ENCODE measurements at regions not wholly inside any gene's neighbourhood (a gene's known extent, or its start where the extent isn't known, plus 50 kb on each side); places are given as distances from the start of the nearest gene placed in this dataset.

- Mint-ChIP-seq H3K36me3 (ENCODE audit: low read depth) (no peaks in the 10 kb centered on the region), H3K27ac (no peak overlapping the region), H3K9me3 (no peaks in the 10 kb centered on the region), H3K27me3 (no peaks in the 10 kb centered on the region), H3K4me1 (ENCODE audit: low read depth) (peaks cover 22% of the 10 kb centered on the region), H3K4me3 (no peak overlapping the region)
- Histone ChIP-seq H3K27ac (ENCODE audit: low read depth in 1 of 2, low read length in 2 of 2) (no peak overlapping the region), H3K4me1 (ENCODE audit: insufficient read depth, low read length) (peaks cover 19% of the 10 kb centered on the region), H3K9me3 (ENCODE audit: control insufficient read depth in 1 of 2, insufficient read depth in 1 of 2, low read length in 2 of 2) (no peaks in the 10 kb centered on the region), H3K27me3 (ENCODE audit: control insufficient read depth in 1 of 2, insufficient read depth in 2 of 2, low read length in 2 of 2) (no peaks in the 10 kb centered on the region), H3K4me3 (ENCODE audit: low read length) (no peak overlapping the region), H3K36me3 (ENCODE audit: insufficient read depth, low read length) (no peaks in the 10 kb centered on the region)
- ChIA-PET POLR2A (no interaction called here), CTCF (no interaction called here)
- intact Hi-C loops (cut with DNase I, micrococcal nuclease) = loop anchor here in 1 of 2 experiments (10.0 kb wide), 1 partner anchor 692 kb away; the partner anchor contains the start of gene LCORL
- ATAC-seq (ENCODE audit: poor library complexity) = no peak
- no peak for DNase-seq
- no peak for TF ChIP-seq CTCF (IDR thresholded peaks at IDR 0.05)
These were observed 179.4 kb downstream of the QDPR start for GRCh38 chr4:17332478-17332877.

- Histone ChIP-seq H3K4me3 (ENCODE audit: low read length) (no peak overlapping the region), H3K4me1 (ENCODE audit: insufficient read depth, low read length) (peaks cover 6% of the 10 kb centered on the region), H3K9me3 (ENCODE audit: control insufficient read depth in 1 of 2, insufficient read depth in 1 of 2, low read length in 2 of 2) (no peaks in the 10 kb centered on the region), H3K27ac (ENCODE audit: low read depth in 1 of 2, low read length in 2 of 2) (no peak overlapping the region), H3K27me3 (ENCODE audit: control insufficient read depth in 1 of 2, insufficient read depth in 2 of 2, low read length in 2 of 2) (no peaks in the 10 kb centered on the region), H3K36me3 (ENCODE audit: insufficient read depth, low read length) (no peaks in the 10 kb centered on the region)
- Mint-ChIP-seq H3K9me3 (no peaks in the 10 kb centered on the region), H3K27ac (no peak overlapping the region), H3K4me1 (ENCODE audit: low read depth) (peaks cover 9% of the 10 kb centered on the region), H3K36me3 (ENCODE audit: low read depth) (no peaks in the 10 kb centered on the region), H3K27me3 (no peaks in the 10 kb centered on the region), H3K4me3 (no peak overlapping the region)
- intact Hi-C loops (cut with DNase I, micrococcal nuclease) = loop anchor here (5.0 to 10.0 kb wide), 4 partner anchors 414 to 1304 kb away; no protein-coding TSS in a partner anchor
- TF ChIP-seq CTCF (IDR thresholded peaks at IDR 0.05) = no peak
- ChIA-PET CTCF (no interaction called here), POLR2A (no interaction called here)
- ATAC-seq (ENCODE audit: poor library complexity) (no peak), DNase-seq (no peak)
These were observed 182.8 kb downstream of the QDPR start for GRCh38 chr4:17329046-17329445.

GRCh38 chr4:17328141-17328815 is 183.6 kb downstream of the QDPR start:
- CTCF ChIA-PET = no interaction called here

More at GRCh38 chr4:17328141-17328815, 183.6 kb downstream of the QDPR start:
- Mint-ChIP-seq H3K9me3 (no peaks in the 10 kb centered on the region), H3K27me3 (no peaks in the 10 kb centered on the region), H3K4me1 (ENCODE audit: low read depth) (peaks cover 11% of the 10 kb centered on the region), H3K4me3 (no peak overlapping the region), H3K36me3 (ENCODE audit: low read depth) (no peaks in the 10 kb centered on the region), H3K27ac (no peak overlapping the region)
- Histone ChIP-seq H3K27me3 (ENCODE audit: control insufficient read depth in 1 of 2, insufficient read depth in 2 of 2, low read length in 2 of 2) (no peaks in the 10 kb centered on the region), H3K9me3 (ENCODE audit: control insufficient read depth in 1 of 2, insufficient read depth in 1 of 2, low read length in 2 of 2) (no peaks in the 10 kb centered on the region), H3K36me3 (ENCODE audit: insufficient read depth, low read length) (no peaks in the 10 kb centered on the region), H3K4me1 (ENCODE audit: insufficient read depth, low read length) (peaks cover 8% of the 10 kb centered on the region), H3K4me3 (ENCODE audit: low read length) (no peak overlapping the region), H3K27ac (ENCODE audit: low read depth in 1 of 2, low read length in 2 of 2) (no peak overlapping the region)
- ATAC-seq (ENCODE audit: poor library complexity) (no peak), DNase-seq (no peak)
- intact Hi-C loops (cut with DNase I, micrococcal nuclease) = loop anchor here (5.0 to 10.0 kb wide), 4 partner anchors 413 to 1303 kb away; no protein-coding TSS in a partner anchor
- no peak for TF ChIP-seq CTCF (IDR thresholded peaks at IDR 0.05)
- POLR2A ChIA-PET = no interaction called here

Measured in CD4-positive, alpha-beta T cell (primary cell).